Osteocyte (in vitro differentiated cells): ENCODE measurements at regions not wholly inside any gene's neighbourhood (a gene's known extent, or its start where the extent isn't known, plus 50 kb on each side); places are given as distances from the start of the nearest gene placed in this dataset.
"Not testable (repeated sequence)": the region's sequence is repeated elsewhere in the genome, so short reads cannot be mapped to it uniquely, and the experiment has no call there.

Experiments used
- DNase-seq: peaks from one replicate; pipeline ENCODE4 v3.0.0; 2021; ENCODE audit warnings: mixed read lengths; ENCODE audit not compliant: unreplicated experiment; ENCODE audit errors: extremely low spot score
- H3K27ac Mint-ChIP-seq: one replicate; pipeline ENCODE4 v1.8.0; 2021; ENCODE audit warnings: mild to moderate bottlenecking, mixed read lengths; ENCODE audit not compliant: unreplicated experiment
- H3K27me3 Mint-ChIP-seq: one replicate; pipeline ENCODE4 v1.8.0; 2021; ENCODE audit warnings: mixed read lengths; ENCODE audit not compliant: unreplicated experiment
- H3K36me3 Mint-ChIP-seq: one replicate; pipeline ENCODE4 v1.8.0; 2021; ENCODE audit warnings: mixed read lengths; ENCODE audit not compliant: unreplicated experiment
- H3K4me1 Mint-ChIP-seq: one replicate; pipeline ENCODE4 v1.8.0; 2021; ENCODE audit warnings: mixed read lengths; ENCODE audit not compliant: unreplicated experiment
- H3K4me3 Mint-ChIP-seq: one replicate; pipeline ENCODE4 v1.8.0; 2021; ENCODE audit warnings: mild to moderate bottlenecking, moderate library complexity, mixed read lengths; ENCODE audit not compliant: unreplicated experiment
- H3K9me3 Mint-ChIP-seq: one replicate; pipeline ENCODE4 v1.8.0; 2021; ENCODE audit warnings: mixed read lengths; ENCODE audit not compliant: unreplicated experiment
- TF ChIP-seq, protein P1 (sequence below): fragments of 200-600 bp; sonication (generic); IDR thresholded peaks from 2 replicates; pipeline ENCODE4 v1.5.0; 2021; ENCODE audit warnings: antibody characterized with exemption, mild to moderate bottlenecking, moderate library complexity

DNA sequence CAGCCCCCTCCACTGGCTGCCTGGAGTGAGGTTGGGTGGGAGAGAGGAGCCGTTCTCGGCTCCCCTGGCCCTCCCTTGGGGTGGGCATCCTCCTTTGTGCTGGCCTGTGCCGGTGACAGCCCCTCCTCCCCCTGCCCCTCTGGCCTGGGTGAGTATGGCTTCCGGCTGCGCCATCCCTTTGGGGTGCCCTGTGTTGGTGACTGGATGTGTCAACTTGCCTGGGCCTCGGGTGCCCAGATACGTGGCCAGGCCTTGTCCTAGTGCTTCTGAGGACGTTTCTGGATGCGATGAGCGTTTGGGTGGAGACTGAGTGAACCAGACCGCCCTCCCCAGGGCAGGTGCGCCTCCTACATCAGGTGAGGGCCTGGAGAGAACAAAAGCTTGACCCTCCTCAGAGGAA lies 59.7 kb downstream of the PLXNA1 start:
- Mint-ChIP-seq H3K9me3 (no peaks in the 10 kb centered on the region), H3K27me3 (peaks cover 2% of the 10 kb centered on the region), H3K27ac (no peak overlapping the region), H3K4me1 (peaks cover 13% of the 10 kb centered on the region), H3K4me3 (no peak overlapping the region), H3K36me3 (no peaks in the 10 kb centered on the region)
- TF ChIP-seq, protein P1, sequence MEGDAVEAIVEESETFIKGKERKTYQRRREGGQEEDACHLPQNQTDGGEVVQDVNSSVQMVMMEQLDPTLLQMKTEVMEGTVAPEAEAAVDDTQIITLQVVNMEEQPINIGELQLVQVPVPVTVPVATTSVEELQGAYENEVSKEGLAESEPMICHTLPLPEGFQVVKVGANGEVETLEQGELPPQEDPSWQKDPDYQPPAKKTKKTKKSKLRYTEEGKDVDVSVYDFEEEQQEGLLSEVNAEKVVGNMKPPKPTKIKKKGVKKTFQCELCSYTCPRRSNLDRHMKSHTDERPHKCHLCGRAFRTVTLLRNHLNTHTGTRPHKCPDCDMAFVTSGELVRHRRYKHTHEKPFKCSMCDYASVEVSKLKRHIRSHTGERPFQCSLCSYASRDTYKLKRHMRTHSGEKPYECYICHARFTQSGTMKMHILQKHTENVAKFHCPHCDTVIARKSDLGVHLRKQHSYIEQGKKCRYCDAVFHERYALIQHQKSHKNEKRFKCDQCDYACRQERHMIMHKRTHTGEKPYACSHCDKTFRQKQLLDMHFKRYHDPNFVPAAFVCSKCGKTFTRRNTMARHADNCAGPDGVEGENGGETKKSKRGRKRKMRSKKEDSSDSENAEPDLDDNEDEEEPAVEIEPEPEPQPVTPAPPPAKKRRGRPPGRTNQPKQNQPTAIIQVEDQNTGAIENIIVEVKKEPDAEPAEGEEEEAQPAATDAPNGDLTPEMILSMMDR, result no peak
- DNase-seq, result no peak

DNA sequence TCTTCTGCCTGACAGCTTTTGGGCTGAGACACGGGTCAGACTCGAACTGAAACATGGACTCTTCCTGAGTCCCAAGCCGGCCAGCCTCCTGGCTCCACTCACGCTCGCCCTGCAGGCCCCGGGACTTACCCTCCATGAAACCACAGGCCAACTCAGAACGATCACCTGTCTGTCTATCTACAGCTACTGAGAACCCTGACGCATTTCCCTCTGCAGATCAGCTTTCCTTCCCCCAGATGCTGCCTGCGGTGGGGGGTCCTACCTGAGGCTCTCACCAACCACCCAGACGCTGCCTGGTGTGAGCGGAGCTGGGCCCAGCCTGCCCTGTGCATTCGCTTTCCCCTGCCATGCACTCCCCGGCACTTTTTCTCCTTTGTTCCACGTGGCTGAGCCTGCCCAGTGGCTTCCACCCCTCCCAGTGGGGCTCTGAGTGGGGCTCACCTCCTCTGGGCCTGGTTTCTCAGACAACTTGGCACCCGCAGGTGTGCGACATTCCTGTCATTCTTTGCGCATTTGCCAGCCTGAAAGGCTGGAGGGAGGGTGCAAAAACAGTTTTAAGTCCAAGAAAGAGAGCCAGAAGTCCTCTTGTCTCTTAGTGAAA lies 60.2 kb downstream of the PLXNA1 start:
- Mint-ChIP-seq H3K27ac (no peak overlapping the region), H3K9me3 (no peaks in the 10 kb centered on the region), H3K4me3 (no peak overlapping the region), H3K36me3 (no peaks in the 10 kb centered on the region), H3K4me1 (peaks cover 13% of the 10 kb centered on the region), H3K27me3 (peaks cover 2% of the 10 kb centered on the region)
- TF ChIP-seq, protein P1, result no peak
- DNase-seq, result no peak

DNA sequence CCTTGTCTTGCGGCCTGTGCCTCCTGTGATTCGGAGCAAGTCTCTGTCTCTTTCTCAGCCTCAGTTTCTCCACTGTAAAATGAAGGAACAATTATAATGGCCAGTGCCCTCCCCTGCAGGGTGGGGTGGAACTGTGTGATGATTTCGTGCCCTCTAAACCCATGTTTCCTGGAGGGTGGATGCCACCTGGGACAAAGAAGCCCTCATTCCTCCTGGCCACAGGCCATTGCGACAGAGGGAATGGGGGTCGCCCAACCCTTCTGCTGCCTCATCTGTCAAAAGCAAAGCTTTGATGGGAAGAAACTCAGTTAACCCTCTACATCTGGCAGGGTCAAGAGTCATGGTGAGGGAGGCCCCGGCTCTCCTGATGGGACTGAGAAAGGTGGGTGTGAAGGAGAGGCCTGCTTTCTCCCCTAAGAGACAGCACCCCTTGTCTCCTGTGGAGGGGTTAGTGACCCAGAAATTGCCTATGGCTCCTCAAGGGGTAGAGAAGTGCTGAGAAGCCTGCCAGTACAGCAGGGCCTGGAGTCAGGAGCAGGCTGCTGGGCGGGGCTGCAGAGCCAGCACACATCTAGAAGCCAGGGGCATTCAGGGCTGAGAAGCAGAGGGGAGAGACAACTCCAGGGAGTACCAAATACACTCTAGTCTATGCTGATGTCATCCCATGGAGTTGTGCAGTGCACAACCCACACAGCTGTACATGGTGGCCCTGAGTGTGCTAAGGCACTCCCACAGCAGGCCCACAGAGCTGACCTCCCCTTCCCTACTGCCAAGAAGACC lies 61.0 kb downstream of the PLXNA1 start:
- no peaks in the 10 kb centered on the region for H3K36me3 Mint-ChIP-seq
- H3K27me3 Mint-ChIP-seq, result peaks cover 8% of the 10 kb centered on the region
- TF ChIP-seq, protein P1, result no peak
- no peak overlapping the region for H3K27ac Mint-ChIP-seq
- H3K4me1 Mint-ChIP-seq, result peaks cover 13% of the 10 kb centered on the region
- DNase-seq, result no peak
- H3K9me3 Mint-ChIP-seq, result peaks cover 3% of the 10 kb centered on the region
- H3K4me3 Mint-ChIP-seq, result no peak overlapping the region

DNA sequence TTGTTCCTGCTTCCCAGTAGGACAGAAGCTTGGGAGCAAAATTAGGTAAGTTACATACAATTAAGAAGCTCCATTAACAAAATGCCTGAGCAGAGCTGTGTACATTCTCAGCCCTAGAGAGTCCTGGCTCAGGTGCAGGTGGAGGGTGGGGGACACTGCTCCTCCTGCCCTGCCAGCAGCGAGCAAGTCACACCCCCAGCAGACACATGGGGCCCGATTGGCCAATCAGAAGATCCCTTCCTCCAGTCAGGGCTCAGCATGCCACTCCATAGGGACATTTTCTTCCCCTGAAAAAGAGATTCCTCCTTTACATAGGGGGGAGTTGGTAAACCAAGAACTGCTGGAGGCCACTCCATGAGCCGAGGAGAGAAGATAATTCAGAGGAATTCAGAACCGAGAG lies 62.1 kb downstream of the PLXNA1 start:
- TF ChIP-seq, protein P1, result no peak
- no peak overlapping the region for H3K4me3 Mint-ChIP-seq
- peaks cover 13% of the 10 kb centered on the region for H3K4me1 Mint-ChIP-seq
- no peaks in the 10 kb centered on the region for H3K36me3 Mint-ChIP-seq
- no peak overlapping the region for H3K27ac Mint-ChIP-seq
- H3K27me3 Mint-ChIP-seq, result peaks cover 10% of the 10 kb centered on the region
- peaks cover 9% of the 10 kb centered on the region for H3K9me3 Mint-ChIP-seq
- DNase-seq, result no peak

DNA sequence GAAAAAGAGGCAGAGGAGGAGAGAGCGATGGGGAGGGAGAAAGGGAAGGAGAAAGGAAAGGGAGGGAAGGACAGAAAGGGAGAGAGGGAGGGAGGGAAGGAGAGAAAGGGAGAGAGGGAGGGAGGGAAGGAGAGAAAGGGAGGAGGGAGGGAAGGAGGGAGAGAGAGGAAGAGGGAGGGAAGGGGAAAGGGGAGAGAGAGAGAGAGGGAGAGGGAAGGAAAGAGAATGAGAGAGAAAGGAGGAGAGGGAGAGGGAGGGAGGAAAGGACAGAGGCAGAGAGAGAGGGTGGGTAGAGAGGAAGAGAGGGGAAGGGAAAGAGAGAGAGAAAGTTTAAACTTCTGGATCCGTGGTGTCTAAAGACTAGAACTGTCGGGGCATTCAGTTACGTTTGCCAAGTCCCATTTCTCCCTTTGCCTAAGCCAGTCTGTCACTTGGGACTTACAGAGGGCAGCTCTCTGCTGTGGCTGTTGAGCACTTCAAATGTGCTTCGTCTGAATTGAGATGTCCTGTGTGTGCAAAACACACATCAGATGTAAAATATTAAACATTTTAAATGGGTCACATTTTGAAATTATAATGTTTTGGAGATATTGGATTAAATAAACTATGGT lies 62.6 kb downstream of the PLXNA1 start:
- Mint-ChIP-seq H3K9me3 (peaks cover 10% of the 10 kb centered on the region), H3K36me3 (no peaks in the 10 kb centered on the region), H3K4me1 (peaks cover 13% of the 10 kb centered on the region), H3K4me3 (no peak overlapping the region), H3K27ac (no peak overlapping the region), H3K27me3 (peaks cover 10% of the 10 kb centered on the region)
- TF ChIP-seq, protein P1, result no peak
- DNase-seq, result no peak

DNA sequence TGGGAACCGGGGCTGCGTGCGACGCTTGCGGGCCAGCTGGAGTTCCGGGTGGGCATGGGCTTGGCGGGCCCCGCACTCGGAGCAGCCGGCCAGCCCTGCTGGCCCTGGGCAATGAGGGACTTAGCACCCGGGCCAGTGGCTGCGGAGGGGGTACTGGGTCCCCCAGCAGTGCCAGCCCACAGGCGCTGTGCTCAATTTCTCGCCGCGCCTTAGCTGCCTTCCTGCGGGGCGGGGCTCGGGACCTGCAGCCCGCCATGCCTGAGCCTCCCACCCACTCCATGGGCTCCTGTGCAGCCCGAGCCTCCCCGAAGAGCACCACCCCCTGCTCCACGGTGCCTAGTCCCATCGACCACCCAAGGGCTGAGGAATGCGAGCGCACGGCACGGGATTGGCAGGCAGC lies 63.8 kb downstream of the PLXNA1 start:
- not testable (repeated sequence) for H3K27me3 Mint-ChIP-seq, DNase-seq, H3K36me3 Mint-ChIP-seq, H3K4me3 Mint-ChIP-seq, H3K27ac Mint-ChIP-seq, H3K9me3 Mint-ChIP-seq
- peaks cover 13% of the 10 kb centered on the region for H3K4me1 Mint-ChIP-seq
